Esophagus muscularis mucosa (tissue), 4 donors: ENCODE measurements at regions not wholly inside any gene's neighbourhood (a gene's known extent, or its start where the extent isn't known, plus 50 kb on each side); places are given as distances from the start of the nearest gene placed in this dataset.

Experiments used
- CTCF ChIP-seq, 3 experiments: fragments of 200-600 bp in 2 of 3; fragments of 450-650 bp in 1 of 3; sonication (generic) in 2 of 3; IDR thresholded peaks; one replicate each; pipeline ENCODE4 v1.5.1; 2017 to 2019; ENCODE audit warnings: antibody characterized with exemption in 3 of 3, mild to moderate bottlenecking in 2 of 3, moderate library complexity in 1 of 3
- EP300 ChIP-seq: sonication (generic); formaldehyde crosslinking; IDR thresholded peaks from one replicate; pipeline ENCODE4 v1.6.1; 2017; ENCODE audit warnings: antibody characterized with exemption
- POLR2A ChIP-seq: fragments of 450-650 bp; IDR thresholded peaks from one replicate; pipeline ENCODE4 v1.6.1; 2017; ENCODE audit warnings: antibody characterized with exemption, moderate library complexity, mild to moderate bottlenecking, low read depth

DNA sequence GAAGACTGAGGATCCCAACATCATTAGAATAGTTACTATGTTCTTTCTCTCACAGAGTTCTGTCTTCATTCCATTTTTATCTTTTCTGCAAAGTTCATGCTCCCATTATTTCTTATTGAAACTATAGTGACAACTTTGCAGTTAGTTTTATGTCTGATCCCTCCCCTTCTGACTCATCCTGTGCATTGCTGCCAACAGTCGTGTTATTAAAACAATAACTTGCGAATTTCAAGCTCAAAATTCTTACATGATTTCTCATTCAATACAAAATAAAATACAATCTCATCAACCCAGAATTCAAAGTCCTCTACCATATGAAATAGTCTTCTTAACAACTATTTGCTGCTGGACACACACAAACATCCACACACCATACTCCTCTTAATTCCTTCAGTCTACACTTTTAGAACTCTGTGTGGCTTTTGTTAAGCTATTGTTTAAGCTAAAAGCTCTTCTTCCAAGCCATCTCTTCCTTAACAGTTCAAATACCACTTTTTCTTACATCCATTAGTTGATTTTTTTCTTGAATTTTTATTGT, 261.4 kb upstream of the IRAK1BP1 start:
- no peak for TF ChIP-seq CTCF (IDR thresholded peaks at IDR 0.05)
- no peak for TF ChIP-seq POLR2A
- TF ChIP-seq EP300 = no peak
